ENCODE measurements at regions not wholly inside any gene's neighbourhood (a gene's known extent, or its start where the extent isn't known, plus 50 kb on each side); places are given as distances from the start of the nearest gene placed in this dataset.
"Not testable (repeated sequence)": the region's sequence is repeated elsewhere in the genome, so short reads cannot be mapped to it uniquely, and the experiment has no call there.

DNA sequence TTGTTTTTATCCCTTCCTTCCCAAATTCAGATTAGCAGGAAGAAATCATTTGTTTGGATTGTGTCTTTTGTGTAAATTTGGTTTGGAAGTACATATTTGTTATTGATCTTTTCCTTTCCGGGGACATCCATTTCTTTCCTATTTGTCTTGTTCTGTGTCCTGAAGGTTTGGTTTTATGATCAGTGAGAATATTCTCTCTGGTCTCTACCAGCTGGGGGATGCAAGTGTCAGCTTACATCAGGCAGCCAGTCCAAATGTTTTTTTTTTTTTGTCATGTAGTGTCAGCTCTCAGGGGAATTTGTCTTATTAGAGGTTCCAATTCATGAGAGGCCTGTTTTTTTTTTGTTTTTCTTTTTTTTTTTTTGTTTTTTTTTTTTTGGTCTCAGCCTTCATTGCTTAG is 479.2 kb upstream of the LRRC7 start:
- TF ChIP-seq EZH2 (IDR thresholded peaks at IDR 0.05; ENCODE audit: borderline replicate concordance, low read length), result no peak
- TF ChIP-seq, protein P1, sequence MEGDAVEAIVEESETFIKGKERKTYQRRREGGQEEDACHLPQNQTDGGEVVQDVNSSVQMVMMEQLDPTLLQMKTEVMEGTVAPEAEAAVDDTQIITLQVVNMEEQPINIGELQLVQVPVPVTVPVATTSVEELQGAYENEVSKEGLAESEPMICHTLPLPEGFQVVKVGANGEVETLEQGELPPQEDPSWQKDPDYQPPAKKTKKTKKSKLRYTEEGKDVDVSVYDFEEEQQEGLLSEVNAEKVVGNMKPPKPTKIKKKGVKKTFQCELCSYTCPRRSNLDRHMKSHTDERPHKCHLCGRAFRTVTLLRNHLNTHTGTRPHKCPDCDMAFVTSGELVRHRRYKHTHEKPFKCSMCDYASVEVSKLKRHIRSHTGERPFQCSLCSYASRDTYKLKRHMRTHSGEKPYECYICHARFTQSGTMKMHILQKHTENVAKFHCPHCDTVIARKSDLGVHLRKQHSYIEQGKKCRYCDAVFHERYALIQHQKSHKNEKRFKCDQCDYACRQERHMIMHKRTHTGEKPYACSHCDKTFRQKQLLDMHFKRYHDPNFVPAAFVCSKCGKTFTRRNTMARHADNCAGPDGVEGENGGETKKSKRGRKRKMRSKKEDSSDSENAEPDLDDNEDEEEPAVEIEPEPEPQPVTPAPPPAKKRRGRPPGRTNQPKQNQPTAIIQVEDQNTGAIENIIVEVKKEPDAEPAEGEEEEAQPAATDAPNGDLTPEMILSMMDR (IDR thresholded peaks at IDR 0.05; ENCODE audit: low read length), result no peak
- H3K9me2 ChIP-seq (ENCODE audit: low read depth, low read length), result no peaks in the 10 kb centered on the region
- no peaks in the 10 kb centered on the region for H3F3A ChIP-seq (ENCODE audit: insufficient read depth, low read length)
- no peak overlapping the region for H3K27ac ChIP-seq (ENCODE audit: low read depth, low read length, poor library complexity, severe bottlenecking)
- H3K9me3 ChIP-seq (ENCODE audit: low read length), result no peaks in the 10 kb centered on the region
- H2AFZ ChIP-seq (ENCODE audit: low read length), result no peak overlapping the region
- no peaks in the 10 kb centered on the region for H3K79me2 ChIP-seq (ENCODE audit: insufficient read depth, low read length)
- no peaks in the 10 kb centered on the region for H3K36me3 ChIP-seq (ENCODE audit: insufficient read depth, low read length)
- no peak overlapping the region for H3K4me3 ChIP-seq (ENCODE audit: low read depth, low read length, poor library complexity, severe bottlenecking)
- no peak overlapping the region for H3K4me2 ChIP-seq (ENCODE audit: low read length)
- H4K20me1 ChIP-seq (ENCODE audit: insufficient read depth, low read length), result no peaks in the 10 kb centered on the region
- H3K9ac ChIP-seq (ENCODE audit: low read length), result no peak overlapping the region
- H3K27me3 ChIP-seq (ENCODE audit: insufficient read depth, low read length), result no peaks in the 10 kb centered on the region
- H3K4me1 ChIP-seq (ENCODE audit: insufficient read depth, low read length, severe bottlenecking), result no peaks in the 10 kb centered on the region

DNA sequence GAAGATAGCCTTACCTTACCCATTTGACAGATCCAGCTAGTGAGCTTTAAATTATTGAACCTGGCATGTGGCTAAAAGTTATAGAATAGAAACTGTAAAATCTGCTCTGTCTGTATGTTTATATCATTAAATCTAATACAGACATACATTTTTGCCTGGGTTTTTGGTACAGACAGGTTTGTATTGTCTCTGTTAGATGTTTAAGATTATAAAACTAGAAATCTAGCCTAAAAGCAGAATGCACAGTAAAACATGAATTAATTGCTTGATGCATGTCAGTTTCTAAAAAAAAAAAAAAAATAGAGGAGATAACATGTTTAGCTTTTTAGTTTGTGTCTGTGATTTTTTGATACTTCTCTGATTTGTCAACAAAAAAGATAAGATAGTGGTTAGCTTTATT is 477.6 kb upstream of the LRRC7 start:
- no peaks in the 10 kb centered on the region for H3K79me2 ChIP-seq (ENCODE audit: insufficient read depth, low read length)
- no peaks in the 10 kb centered on the region for H3F3A ChIP-seq (ENCODE audit: insufficient read depth, low read length)
- no peaks in the 10 kb centered on the region for H3K9me2 ChIP-seq (ENCODE audit: low read depth, low read length)
- no peak overlapping the region for H2AFZ ChIP-seq (ENCODE audit: low read length)
- no peak overlapping the region for H3K27ac ChIP-seq (ENCODE audit: low read depth, low read length, poor library complexity, severe bottlenecking)
- no peak for TF ChIP-seq EZH2 (IDR thresholded peaks at IDR 0.05; ENCODE audit: borderline replicate concordance, low read length)
- TF ChIP-seq, protein P1 (IDR thresholded peaks at IDR 0.05; ENCODE audit: low read length), result no peak
- no peak overlapping the region for H3K4me2 ChIP-seq (ENCODE audit: low read length)
- no peaks in the 10 kb centered on the region for H3K36me3 ChIP-seq (ENCODE audit: insufficient read depth, low read length)
- H3K4me3 ChIP-seq (ENCODE audit: low read depth, low read length, poor library complexity, severe bottlenecking), result no peak overlapping the region
- H3K9ac ChIP-seq (ENCODE audit: low read length), result no peak overlapping the region
- H3K4me1 ChIP-seq (ENCODE audit: insufficient read depth, low read length, severe bottlenecking), result no peaks in the 10 kb centered on the region
- H3K9me3 ChIP-seq (ENCODE audit: low read length), result no peaks in the 10 kb centered on the region
- no peaks in the 10 kb centered on the region for H4K20me1 ChIP-seq (ENCODE audit: insufficient read depth, low read length)
- H3K27me3 ChIP-seq (ENCODE audit: insufficient read depth, low read length), result no peaks in the 10 kb centered on the region

DNA sequence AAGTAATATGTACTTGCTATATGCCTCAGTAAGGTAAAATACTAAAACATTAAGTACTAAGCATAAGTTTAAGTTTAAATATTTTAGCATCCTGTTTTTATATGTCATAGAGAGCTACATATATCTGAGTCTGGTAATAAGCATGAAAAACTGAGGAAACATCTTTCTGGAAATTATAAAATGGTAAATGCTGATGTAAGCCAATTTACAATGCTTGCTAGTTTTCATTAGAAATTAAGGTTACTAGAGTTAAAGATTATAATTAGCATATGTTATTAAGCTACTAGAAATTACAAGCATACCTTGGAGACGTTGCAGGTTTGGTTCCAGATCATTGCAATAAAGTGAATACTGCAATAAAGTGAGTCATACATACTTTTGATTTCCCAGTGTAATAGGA is 477.0 kb upstream of the LRRC7 start:
- TF ChIP-seq, protein P1 (IDR thresholded peaks at IDR 0.05; ENCODE audit: low read length), result no peak

DNA sequence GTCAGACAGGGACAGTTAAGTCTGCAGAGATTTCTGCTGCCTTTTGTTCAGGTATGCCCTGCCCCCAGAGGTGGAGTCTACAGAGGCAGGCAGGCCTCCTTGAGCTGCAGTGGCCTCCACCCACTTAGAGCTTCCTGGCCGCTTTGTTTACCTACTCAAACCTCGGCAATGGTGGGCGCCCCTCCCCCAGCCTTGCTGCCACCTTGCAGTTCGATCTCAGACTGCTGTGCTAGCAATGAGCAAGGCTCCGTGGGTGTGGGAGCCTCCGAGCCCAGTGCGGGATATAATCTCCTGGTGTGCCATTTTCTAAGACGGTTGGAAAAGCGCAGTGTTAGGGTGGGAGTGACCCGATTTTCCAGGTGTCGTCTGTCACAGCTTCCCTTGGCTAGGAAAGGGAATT is 465.7 kb upstream of the LRRC7 start:
- H3K9ac ChIP-seq (ENCODE audit: low read length); H2AFZ ChIP-seq (ENCODE audit: low read length); H4K20me1 ChIP-seq (ENCODE audit: insufficient read depth, low read length); H3K4me2 ChIP-seq (ENCODE audit: low read length); H3K79me2 ChIP-seq (ENCODE audit: insufficient read depth, low read length); H3K4me1 ChIP-seq (ENCODE audit: insufficient read depth, low read length, severe bottlenecking); H3F3A ChIP-seq (ENCODE audit: insufficient read depth, low read length); H3K4me3 ChIP-seq (ENCODE audit: low read depth, low read length, poor library complexity, severe bottlenecking); H3K9me2 ChIP-seq (ENCODE audit: low read depth, low read length); H3K27me3 ChIP-seq (ENCODE audit: insufficient read depth, low read length); H3K27ac ChIP-seq (ENCODE audit: low read depth, low read length, poor library complexity, severe bottlenecking); H3K9me3 ChIP-seq (ENCODE audit: low read length); H3K36me3 ChIP-seq (ENCODE audit: insufficient read depth, low read length): not testable (repeated sequence)

More for the DNA sequence above, 477.0 kb upstream of the LRRC7 start:
- Histone ChIP-seq H3K9me2 (ENCODE audit: low read depth, low read length) (no peaks in the 10 kb centered on the region), H3K4me2 (ENCODE audit: low read length) (no peak overlapping the region), H3F3A (ENCODE audit: insufficient read depth, low read length) (no peaks in the 10 kb centered on the region), H3K79me2 (ENCODE audit: insufficient read depth, low read length) (no peaks in the 10 kb centered on the region), H4K20me1 (ENCODE audit: insufficient read depth, low read length) (no peaks in the 10 kb centered on the region), H3K27me3 (ENCODE audit: insufficient read depth, low read length) (no peaks in the 10 kb centered on the region), H3K9ac (ENCODE audit: low read length) (no peak overlapping the region), H3K27ac (ENCODE audit: low read depth, low read length, poor library complexity, severe bottlenecking) (no peak overlapping the region), H2AFZ (ENCODE audit: low read length) (no peak overlapping the region), H3K4me3 (ENCODE audit: low read depth, low read length, poor library complexity, severe bottlenecking) (no peak overlapping the region), H3K9me3 (ENCODE audit: low read length) (no peaks in the 10 kb centered on the region), H3K4me1 (ENCODE audit: insufficient read depth, low read length, severe bottlenecking) (no peaks in the 10 kb centered on the region), H3K36me3 (ENCODE audit: insufficient read depth, low read length) (no peaks in the 10 kb centered on the region)
